HCT116 (cell line): ENCODE measurements at regions not wholly inside any gene's neighbourhood (a gene's known extent, or its start where the extent isn't known, plus 50 kb on each side); places are given as distances from the start of the nearest gene placed in this dataset.

Experiments used
- ATAC-seq: fragments of 200-7000 bp; cut with Tn5 transposase; 2 replicates; pipeline ENCODE4 v1.9.1; 2020; ENCODE audit warnings: mild to moderate bottlenecking, moderate library complexity
- BruUV-seq: library from RNA; stranded (reverse); fragments of 400-500 nt; replicated peaks from 2 replicates; lab custom pipeline; 2021; lab: Mats Ljungman, UMichigan
- CTCF ChIA-PET: fragments of 300-600 bp; sonication (Branson Sonifier 250); formaldehyde crosslinking; loops from one replicate; lab custom pipeline; 2021; ENCODE audit warnings: antibody characterized with exemption; lab: Charles Lee
- POLR2A ChIA-PET: fragments of 300-600, 350-600 bp; sonication (Branson Sonifier 250); formaldehyde crosslinking; loops from one replicate; lab custom pipeline; 2021; ENCODE audit warnings: antibody characterized with exemption; lab: Charles Lee
- RAD21 ChIA-PET, 2 experiments: fragments of 300-600 bp; sonication (Branson Sonifier 250); formaldehyde crosslinking; loops; one replicate each; lab custom pipeline; 2023; ENCODE audit warnings: low total read pairs in 2 of 2; ENCODE audit not compliant: uncharacterized antibody in 2 of 2, unreplicated experiment in 2 of 2, low non-redundant PET in 1 of 2; lab: Charles Lee
- DNase-seq: peaks from one replicate; pipeline ENCODE4 v3.0.0-alpha.2; 2010; ENCODE audit warnings: low read depth, low spot score
- H2AFZ ChIP-seq: fragments of 200-600 bp; shearing (Covaris generic), sonication (generic); 2 replicates; pipeline ENCODE4 v1.6.1; 2017; ENCODE audit warnings: low read depth, mixed run types, mixed read lengths, antibody characterized with exemption, low read length; ENCODE audit not compliant: poor library complexity, severe bottlenecking
- H3K27ac ChIP-seq: 2 replicates; pipeline ENCODE4 v1.5.1; 2012; ENCODE audit warnings: low read depth, low read length
- H3K27me3 ChIP-seq: fragments of 200-600 bp; sonication (generic); 2 replicates; pipeline ENCODE4 v1.6.1; 2016; ENCODE audit warnings: mixed run types, low read length, mixed read lengths; ENCODE audit not compliant: insufficient read depth
- H3K36me3 ChIP-seq, 2 experiments: fragments of 200-500 bp in 1 of 2; fragments of 200-600 bp in 1 of 2; sonication (Bioruptor generic) in 1 of 2; sonication (generic) in 1 of 2; 2 replicates each; pipeline versions ENCODE4 v1.5.1 to v1.6.1; 2014 to 2016; ENCODE audit warnings: low read length in 2 of 2, inconsistent platforms in 1 of 2, mixed read lengths in 1 of 2, mixed run types in 1 of 2; ENCODE audit not compliant: insufficient read depth in 2 of 2, control insufficient read depth in 1 of 2
- H3K4me1 ChIP-seq, 2 experiments: fragments of 200-600 bp in 1 of 2; sonication (generic) in 1 of 2; 2 replicates each; pipeline versions ENCODE4 v1.5.1 to v1.6.1; 2012 to 2017; ENCODE audit warnings: low read length in 2 of 2, inconsistent platforms in 1 of 2, mild to moderate bottlenecking in 1 of 2, mixed read lengths in 1 of 2, mixed run types in 1 of 2, moderate library complexity in 1 of 2; ENCODE audit not compliant: insufficient read depth in 2 of 2, control insufficient read depth in 1 of 2
- H3K4me2 ChIP-seq: fragments of 200-600 bp; sonication (generic); 2 replicates; pipeline ENCODE4 v1.6.1; 2017; ENCODE audit warnings: mixed run types, low read length, mixed read lengths
- H3K4me3 ChIP-seq, 2 experiments: fragments of 200-600 bp in 1 of 2; sonication (generic) in 1 of 2; replicated peaks in 1 of 2; 2 replicates each; pipeline ENCODE4 v1.5.1; 2011 to 2016; ENCODE audit warnings: low read length in 2 of 2, control low read depth in 1 of 2, low read depth in 1 of 2, mild to moderate bottlenecking in 1 of 2, mixed read lengths in 1 of 2, mixed run types in 1 of 2
- H3K79me2 ChIP-seq: fragments of 200-600 bp; sonication (generic); 2 replicates; pipeline ENCODE4 v1.6.1; 2017; ENCODE audit warnings: mild to moderate bottlenecking, mixed run types, low read length, moderate library complexity, mixed read lengths; ENCODE audit not compliant: insufficient read depth
- H3K9ac ChIP-seq: fragments of 200-600 bp; sonication (generic); 2 replicates; pipeline ENCODE4 v1.6.1; 2016; ENCODE audit warnings: low read length, mixed read lengths
- H3K9me2 ChIP-seq: fragments of 200-600 bp; sonication (generic), shearing (Covaris generic); 2 replicates; pipeline ENCODE4 v1.6.1; 2017; ENCODE audit warnings: mixed run types, mild to moderate bottlenecking, moderate library complexity; ENCODE audit not compliant: insufficient read depth
- H3K9me3 ChIP-seq, 2 experiments: fragments of 200-500 bp in 1 of 2; fragments of 200-600 bp in 1 of 2; sonication (Bioruptor generic) in 1 of 2; sonication (generic) in 1 of 2; 2 replicates each; pipeline ENCODE4 v1.6.1; 2014 to 2017; ENCODE audit warnings: low read length in 2 of 2, mixed read lengths in 2 of 2, inconsistent platforms in 1 of 2, low read depth in 1 of 2, mild to moderate bottlenecking in 1 of 2, mixed run types in 1 of 2, moderate library complexity in 1 of 2; ENCODE audit not compliant: control insufficient read depth in 1 of 2, insufficient read depth in 1 of 2
- H4K20me1 ChIP-seq: fragments of 200-600 bp; sonication (generic), shearing (Covaris generic); 2 replicates; pipeline ENCODE4 v1.6.1; 2017; ENCODE audit warnings: mixed run types, mild to moderate bottlenecking, moderate library complexity; ENCODE audit not compliant: insufficient read depth
- CBX3 ChIP-seq: IDR thresholded peaks from 2 replicates; pipeline ENCODE4 v1.6.1; 2012; ENCODE audit warnings: low read depth
- CEBPB ChIP-seq: IDR thresholded peaks from 2 replicates; pipeline ENCODE4 v1.6.1; 2012; ENCODE audit warnings: low read depth
- EZH2phosphoT487 ChIP-seq: fragments of 200-600 bp; IDR thresholded peaks from 2 replicates; pipeline ENCODE4 v1.6.1; 2018; ENCODE audit warnings: antibody characterized with exemption, borderline replicate concordance
- FOSL1 ChIP-seq: IDR thresholded peaks from 2 replicates; pipeline ENCODE4 v1.6.1; 2012; ENCODE audit warnings: low read depth
- JUND ChIP-seq: IDR thresholded peaks from 2 replicates; pipeline ENCODE4 v1.6.1; 2012
- POLR2AphosphoS5 ChIP-seq: IDR thresholded peaks from 2 replicates; pipeline ENCODE4 v1.6.1; 2011; ENCODE audit warnings: mild to moderate bottlenecking, low read depth, low read length, moderate library complexity
- RAD21 ChIP-seq: IDR thresholded peaks from 2 replicates; pipeline ENCODE4 v1.6.1; 2012; ENCODE audit warnings: low read depth, mild to moderate bottlenecking
- REST ChIP-seq: IDR thresholded peaks from 2 replicates; pipeline ENCODE4 v1.6.1; 2012; ENCODE audit warnings: low read depth
- SRF ChIP-seq: IDR thresholded peaks from 2 replicates; pipeline ENCODE4 v1.6.1; 2012; ENCODE audit warnings: low read depth
- TCF7L2 ChIP-seq: IDR thresholded peaks from 2 replicates; pipeline ENCODE4 v1.7.0; 2011; ENCODE audit warnings: borderline replicate concordance, inconsistent platforms; ENCODE audit not compliant: insufficient read depth, insufficient read length; ENCODE audit errors: extremely low read depth
- YY1 ChIP-seq: IDR thresholded peaks from 2 replicates; pipeline ENCODE4 v1.6.1; 2011; ENCODE audit warnings: low read length, low read depth, moderate library complexity, mild to moderate bottlenecking; ENCODE audit not compliant: insufficient replicate concordance; ENCODE audit errors: extremely low read depth
- intact Hi-C: fragments of 100-400 bp; cut with micrococcal nuclease; formaldehyde crosslinking; loops from 2 replicates; pipeline ENCODE4 v1.10.0; 2022
- TF ChIP-seq, protein P1 (sequence below): IDR thresholded peaks from 2 replicates; pipeline ENCODE4 v1.6.1; 2011; ENCODE audit warnings: mild to moderate bottlenecking, low read length, moderate library complexity; ENCODE audit not compliant: insufficient replicate concordance; ENCODE audit errors: extremely low read depth
- TF ChIP-seq, protein P2 (sequence below), 3 experiments: fragments of 200-600 bp in 1 of 3; sonication (generic) in 1 of 3; IDR thresholded peaks in 2 of 3; conservative IDR thresholded peaks in 1 of 3; 2 replicates each; pipeline ENCODE4 v1.5.1; 2012 to 2017; ENCODE audit warnings: low read depth in 2 of 3, low read length in 2 of 3, antibody characterized with exemption in 1 of 3, borderline replicate concordance in 1 of 3, control low read depth in 1 of 3, mild to moderate bottlenecking in 1 of 3, mixed read lengths in 1 of 3, mixed run types in 1 of 3, moderate library complexity in 1 of 3; ENCODE audit not compliant: insufficient read depth in 1 of 3
- TF ChIP-seq, protein P3 (sequence below): IDR thresholded peaks from 2 replicates; pipeline ENCODE4 v1.6.1; 2012

GRCh38 chr2:122531290-122532071 is 776.0 kb downstream of the TSN start (continued):
- TF ChIP-seq CBX3 (no peak), POLR2AphosphoS5 (no peak), FOSL1 (no peak), YY1 (no peak), JUND (no peak), EZH2phosphoT487 (no peak)
- TF ChIP-seq, protein P1, sequence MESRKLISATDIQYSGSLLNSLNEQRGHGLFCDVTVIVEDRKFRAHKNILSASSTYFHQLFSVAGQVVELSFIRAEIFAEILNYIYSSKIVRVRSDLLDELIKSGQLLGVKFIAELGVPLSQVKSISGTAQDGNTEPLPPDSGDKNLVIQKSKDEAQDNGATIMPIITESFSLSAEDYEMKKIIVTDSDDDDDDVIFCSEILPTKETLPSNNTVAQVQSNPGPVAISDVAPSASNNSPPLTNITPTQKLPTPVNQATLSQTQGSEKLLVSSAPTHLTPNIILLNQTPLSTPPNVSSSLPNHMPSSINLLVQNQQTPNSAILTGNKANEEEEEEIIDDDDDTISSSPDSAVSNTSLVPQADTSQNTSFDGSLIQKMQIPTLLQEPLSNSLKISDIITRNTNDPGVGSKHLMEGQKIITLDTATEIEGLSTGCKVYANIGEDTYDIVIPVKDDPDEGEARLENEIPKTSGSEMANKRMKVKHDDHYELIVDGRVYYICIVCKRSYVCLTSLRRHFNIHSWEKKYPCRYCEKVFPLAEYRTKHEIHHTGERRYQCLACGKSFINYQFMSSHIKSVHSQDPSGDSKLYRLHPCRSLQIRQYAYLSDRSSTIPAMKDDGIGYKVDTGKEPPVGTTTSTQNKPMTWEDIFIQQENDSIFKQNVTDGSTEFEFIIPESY, result no peak

DNA sequence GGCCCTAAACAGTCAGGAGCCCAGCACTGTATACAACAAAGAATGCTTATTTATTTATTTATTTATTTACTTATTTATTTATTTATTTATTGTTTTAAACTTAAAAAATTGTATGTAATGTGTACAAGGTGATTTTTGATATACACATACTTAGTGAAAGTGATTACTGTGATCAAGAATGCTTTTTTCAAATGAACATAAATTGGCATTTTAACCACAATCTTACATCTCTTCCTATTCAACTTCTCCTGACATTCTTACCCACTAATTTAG is 776.6 kb downstream of the TSN start:
- Histone ChIP-seq H4K20me1 (no peaks in the 10 kb centered on the region), H3K36me3 (no peaks in the 10 kb centered on the region), H3K27me3 (no peaks in the 10 kb centered on the region), H3K9me2 (no peaks in the 10 kb centered on the region), H3K4me2 (no peak overlapping the region), H3K4me1 (no peaks in the 10 kb centered on the region), H3K27ac (no peak overlapping the region), H3K4me3 (no peak overlapping the region), H3K9me3 (peaks cover 0 to 20% of the 10 kb centered on the region in 2 experiments; a peak in 2 of 4 replicates), H3K79me2 (no peaks in the 10 kb centered on the region), H2AFZ (no peak overlapping the region), H3K9ac (no peak overlapping the region)
- BruUV-seq, result no TSS peak
- RAD21 ChIA-PET, result no interaction called here
- ATAC-seq, result no peak
- DNase-seq, result no peak
- CTCF ChIA-PET, result no interaction called here
- POLR2A ChIA-PET, result no interaction called here
- intact Hi-C loops, result no loop called here
- TF ChIP-seq CBX3 (no peak), CEBPB (no peak), SRF (no peak), EZH2phosphoT487 (no peak), REST (no peak), TCF7L2 (no peak), RAD21 (no peak)
- TF ChIP-seq, protein P2, sequence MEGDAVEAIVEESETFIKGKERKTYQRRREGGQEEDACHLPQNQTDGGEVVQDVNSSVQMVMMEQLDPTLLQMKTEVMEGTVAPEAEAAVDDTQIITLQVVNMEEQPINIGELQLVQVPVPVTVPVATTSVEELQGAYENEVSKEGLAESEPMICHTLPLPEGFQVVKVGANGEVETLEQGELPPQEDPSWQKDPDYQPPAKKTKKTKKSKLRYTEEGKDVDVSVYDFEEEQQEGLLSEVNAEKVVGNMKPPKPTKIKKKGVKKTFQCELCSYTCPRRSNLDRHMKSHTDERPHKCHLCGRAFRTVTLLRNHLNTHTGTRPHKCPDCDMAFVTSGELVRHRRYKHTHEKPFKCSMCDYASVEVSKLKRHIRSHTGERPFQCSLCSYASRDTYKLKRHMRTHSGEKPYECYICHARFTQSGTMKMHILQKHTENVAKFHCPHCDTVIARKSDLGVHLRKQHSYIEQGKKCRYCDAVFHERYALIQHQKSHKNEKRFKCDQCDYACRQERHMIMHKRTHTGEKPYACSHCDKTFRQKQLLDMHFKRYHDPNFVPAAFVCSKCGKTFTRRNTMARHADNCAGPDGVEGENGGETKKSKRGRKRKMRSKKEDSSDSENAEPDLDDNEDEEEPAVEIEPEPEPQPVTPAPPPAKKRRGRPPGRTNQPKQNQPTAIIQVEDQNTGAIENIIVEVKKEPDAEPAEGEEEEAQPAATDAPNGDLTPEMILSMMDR (IDR thresholded peaks at IDR 0.05 in 2 of 3, conservative IDR thresholded peaks at IDR 0.05 in 1 of 3; ENCODE audit: borderline replicate concordance in 1 of 3, insufficient read depth in 1 of 3, low read depth in 2 of 3, low read length in 2 of 3), result no peak
- TF ChIP-seq, protein P1, result no peak
- TF ChIP-seq, protein P3, sequence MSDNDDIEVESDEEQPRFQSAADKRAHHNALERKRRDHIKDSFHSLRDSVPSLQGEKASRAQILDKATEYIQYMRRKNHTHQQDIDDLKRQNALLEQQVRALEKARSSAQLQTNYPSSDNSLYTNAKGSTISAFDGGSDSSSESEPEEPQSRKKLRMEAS, result no peak
